Immature natural killer cell (primary cell): ENCODE measurements at regions not wholly inside any gene's neighbourhood (a gene's known extent, or its start where the extent isn't known, plus 50 kb on each side); places are given as distances from the start of the nearest gene placed in this dataset.

Source experiments
- DNase-seq, 3 donors: peaks; one replicate each; pipeline ENCODE4 v3.0.0; 2022; ENCODE audit warnings: mixed read lengths in 1 of 3
- H3K27ac Mint-ChIP-seq, 6 donors: one replicate each; pipeline ENCODE4 v1.8.0; 2020; ENCODE audit warnings: mixed read lengths in 6 of 6, mild to moderate bottlenecking in 5 of 6, inconsistent platforms in 4 of 6, moderate library complexity in 3 of 6
- H3K27me3 Mint-ChIP-seq, 3 donors: one replicate each; pipeline ENCODE4 v1.8.0; 2020 to 2021; ENCODE audit warnings: low read depth in 3 of 3, mild to moderate bottlenecking in 3 of 3, mixed read lengths in 3 of 3, moderate library complexity in 3 of 3, inconsistent platforms in 1 of 3
- H3K36me3 Mint-ChIP-seq, 3 donors: one replicate each; pipeline ENCODE4 v1.8.0; 2020; ENCODE audit warnings: mixed read lengths in 3 of 3, inconsistent platforms in 2 of 3, mild to moderate bottlenecking in 2 of 3
- H3K4me1 Mint-ChIP-seq, 2 donors: one replicate each; pipeline ENCODE4 v1.8.0; 2020; ENCODE audit warnings: inconsistent platforms in 2 of 2, mild to moderate bottlenecking in 2 of 2, mixed read lengths in 2 of 2, moderate library complexity in 1 of 2
- H3K4me3 Mint-ChIP-seq, 5 donors: one replicate each; pipeline ENCODE4 v1.8.0; 2020; ENCODE audit warnings: mild to moderate bottlenecking in 5 of 5, mixed read lengths in 5 of 5, inconsistent platforms in 3 of 5, moderate library complexity in 3 of 5
- H3K9me3 Mint-ChIP-seq, 6 donors: one replicate each; pipeline ENCODE4 v1.8.0; 2020; ENCODE audit warnings: mild to moderate bottlenecking in 6 of 6, mixed read lengths in 6 of 6, inconsistent platforms in 4 of 6, moderate library complexity in 3 of 6

DNA sequence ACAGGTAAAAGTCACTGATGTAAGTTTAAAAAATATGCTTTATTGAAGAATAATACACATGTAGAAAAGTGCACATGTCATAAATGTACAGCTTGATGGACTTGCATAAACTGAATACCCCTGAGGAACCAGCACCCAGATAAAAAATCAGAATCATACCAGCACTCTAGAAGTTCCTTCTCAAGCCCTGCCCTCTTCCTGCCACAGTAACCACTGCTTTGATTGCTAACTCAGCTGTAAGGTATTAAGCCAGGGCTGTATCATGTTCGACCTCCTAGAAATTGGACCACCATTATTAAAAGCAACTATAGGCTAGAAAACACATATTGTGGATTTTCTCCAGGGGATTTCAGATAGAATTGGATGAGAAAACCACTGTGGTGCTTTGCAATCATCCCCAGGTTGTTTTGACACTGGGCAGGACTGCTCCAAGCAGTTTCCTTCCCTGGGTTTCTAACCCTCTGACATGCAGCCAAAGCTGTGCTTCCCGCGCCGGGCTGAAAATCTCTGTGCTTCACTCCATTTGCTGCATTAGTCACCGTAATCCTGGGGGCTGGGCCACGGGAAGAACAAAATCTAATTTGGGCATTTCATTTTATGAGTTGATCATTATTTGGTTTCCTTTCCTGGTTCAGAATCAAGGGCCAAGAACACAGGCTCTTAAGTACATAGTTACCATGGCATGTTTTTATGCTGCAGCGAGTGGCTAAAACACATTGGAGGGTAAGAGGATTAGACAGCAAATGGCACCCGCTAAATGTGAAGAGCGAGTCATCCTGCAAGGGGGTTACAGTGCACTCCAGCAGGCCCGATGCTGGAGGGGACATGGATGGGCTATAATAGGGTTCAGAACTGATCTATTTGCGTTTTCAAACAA, 139.4 kb upstream of the IL12B start:
- DNase-seq = peak; percentile 29 to 47 (median 43)
- Mint-ChIP-seq H3K36me3 (no peaks in the 10 kb centered on the region), H3K27me3 (peaks cover 11 to 13% (median 13%) of the 10 kb centered on the region in 3 donors), H3K27ac (no peak overlapping the region), H3K4me1 (peaks cover 19 to 23% of the 10 kb centered on the region in 2 donors), H3K4me3 (peak overlapping the region; percentile 25 to 51 (median 38)), H3K9me3 (peaks cover 1 to 20% (median 9%) of the 10 kb centered on the region in 6 donors)

DNA sequence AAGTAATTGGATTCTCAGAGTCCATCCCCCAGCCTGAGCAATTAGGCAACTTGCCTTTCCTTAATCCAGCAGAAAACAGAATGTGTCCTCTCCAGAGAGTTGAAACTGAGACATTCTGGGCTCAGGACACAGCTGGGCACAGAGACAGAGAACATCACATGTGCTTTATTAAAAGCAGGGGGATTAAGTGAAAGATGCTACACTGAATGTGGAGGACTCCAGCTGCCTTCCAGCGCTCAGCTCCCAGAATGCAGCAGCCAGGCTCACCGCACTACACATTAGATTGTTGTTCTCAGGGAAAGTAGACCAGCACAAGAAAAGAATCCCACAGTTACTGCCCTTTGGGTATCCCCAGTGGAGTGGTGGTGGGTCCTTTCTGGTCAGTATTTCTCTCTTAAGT, 141.6 kb upstream of the IL12B start:
- peaks cover 19 to 23% of the 10 kb centered on the region in 2 donors for H3K4me1 Mint-ChIP-seq
- no peak overlapping the region for H3K4me3 Mint-ChIP-seq
- H3K27ac Mint-ChIP-seq = no peak overlapping the region
- peaks cover 4 to 11% (median 8%) of the 10 kb centered on the region in 3 donors for H3K36me3 Mint-ChIP-seq
- no peak for DNase-seq
- peaks cover 10 to 34% (median 18%) of the 10 kb centered on the region in 6 donors for H3K9me3 Mint-ChIP-seq
- H3K27me3 Mint-ChIP-seq = peaks cover 11 to 13% (median 13%) of the 10 kb centered on the region in 3 donors

DNA sequence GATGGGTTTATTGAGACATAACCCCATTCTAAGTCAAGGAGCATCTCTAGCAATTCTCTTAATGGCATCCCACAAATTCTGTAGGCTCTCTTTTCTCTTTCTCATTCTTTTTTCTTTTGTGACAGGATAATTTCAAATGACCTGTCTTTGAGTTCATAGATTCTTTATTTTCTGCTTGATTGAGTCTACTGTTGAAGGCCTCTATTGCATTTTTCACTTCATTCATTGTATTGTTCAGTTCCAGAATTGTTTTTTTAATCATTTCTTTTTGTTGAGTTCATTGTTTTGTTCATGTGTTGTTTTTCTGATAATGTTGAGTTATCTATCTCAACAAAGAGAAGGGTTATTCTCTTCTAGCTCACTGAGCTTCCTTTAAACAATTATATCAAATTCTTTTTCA, 144.7 kb upstream of the IL12B start:
- no peak for DNase-seq
- Mint-ChIP-seq H3K27me3 (peaks cover 8 to 12% (median 8%) of the 10 kb centered on the region in 3 donors), H3K9me3 (peaks cover 10 to 34% (median 18%) of the 10 kb centered on the region in 6 donors), H3K4me3 (no peak overlapping the region), H3K4me1 (peaks cover 18 to 20% of the 10 kb centered on the region in 2 donors), H3K36me3 (peaks cover 4 to 11% (median 8%) of the 10 kb centered on the region in 3 donors), H3K27ac (no peak overlapping the region)

DNA sequence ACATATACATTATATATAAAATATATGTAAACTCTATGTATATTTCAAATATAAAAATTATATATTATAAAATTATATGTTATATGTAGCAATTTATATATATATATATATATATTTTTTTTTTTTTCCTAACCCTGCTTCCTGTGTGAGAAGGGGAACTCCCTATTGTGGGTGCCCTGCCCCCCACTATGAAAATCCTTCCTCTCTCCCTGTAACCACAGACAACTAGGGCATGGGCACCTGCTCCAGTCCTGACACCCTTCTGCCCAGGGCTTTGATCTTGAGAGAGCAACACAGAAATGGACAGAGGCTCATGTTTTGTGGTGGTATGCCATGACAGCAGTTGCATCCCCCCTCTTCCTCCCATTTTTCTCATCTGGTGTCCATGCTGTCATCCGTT, 148.7 kb upstream of the IL12B start:
- H3K4me1 Mint-ChIP-seq = peaks cover 15 to 18% of the 10 kb centered on the region in 2 donors
- peaks cover 0 to 8% (median 6%) of the 10 kb centered on the region in 3 donors for H3K27me3 Mint-ChIP-seq
- H3K27ac Mint-ChIP-seq = peak overlapping the region in 1 of 6 donors; percentile 67
- peaks cover 4 to 11% (median 8%) of the 10 kb centered on the region in 3 donors for H3K36me3 Mint-ChIP-seq
- peak overlapping the region; percentile 39 to 64 (median 44) for H3K4me3 Mint-ChIP-seq
- H3K9me3 Mint-ChIP-seq = peaks cover 10 to 23% (median 16%) of the 10 kb centered on the region in 6 donors
- peak; percentile 31 to 35 (median 32) for DNase-seq

DNA sequence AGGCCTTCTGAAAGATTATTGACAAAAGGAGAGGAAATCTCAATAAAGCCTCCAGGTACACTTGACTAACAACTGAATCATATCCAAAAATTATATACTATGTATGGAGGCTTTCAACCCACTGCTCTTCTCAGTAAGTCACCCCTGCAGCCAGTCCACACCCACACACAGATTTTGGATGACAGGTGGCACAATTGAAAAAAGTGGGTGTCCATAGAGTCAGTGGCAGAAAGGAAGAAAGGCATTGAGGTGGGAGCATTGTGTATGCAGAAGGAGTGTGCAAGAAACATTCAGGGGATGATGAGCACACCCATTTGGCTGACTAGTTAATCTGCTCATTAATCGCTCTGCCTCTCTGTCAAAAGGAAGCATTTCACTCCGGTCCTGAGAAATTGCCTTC, 150.6 kb upstream of the IL12B start:
- H3K27me3 Mint-ChIP-seq = peaks cover 5 to 6% (median 6%) of the 10 kb centered on the region in 3 donors
- peaks cover 2 to 6% (median 3%) of the 10 kb centered on the region in 6 donors for H3K9me3 Mint-ChIP-seq
- H3K4me3 Mint-ChIP-seq = no peak overlapping the region
- DNase-seq = no peak
- H3K27ac Mint-ChIP-seq = no peak overlapping the region
- H3K4me1 Mint-ChIP-seq = peaks cover 15 to 18% of the 10 kb centered on the region in 2 donors
- peaks cover 0 to 4% (median 3%) of the 10 kb centered on the region in 3 donors for H3K36me3 Mint-ChIP-seq

DNA sequence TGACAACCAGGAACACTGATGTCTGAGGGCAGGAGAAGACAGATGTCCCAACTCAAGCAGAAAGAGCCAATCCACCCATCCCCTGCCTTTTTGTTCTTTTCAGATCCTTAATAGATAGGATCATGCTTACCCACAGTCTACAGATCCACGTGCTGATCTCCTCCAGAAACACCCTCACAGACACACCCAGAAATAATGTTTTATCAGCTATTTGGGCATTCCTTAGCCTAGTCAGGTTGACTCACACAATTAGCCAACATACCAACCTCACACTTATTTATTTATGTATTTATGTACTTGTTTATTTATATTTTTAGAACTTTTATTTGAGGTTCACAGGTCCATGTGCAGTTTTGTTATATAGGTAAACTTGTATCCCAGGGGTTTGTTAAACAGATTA, 151.5 kb upstream of the IL12B start:
- Mint-ChIP-seq H3K36me3 (no peaks in the 10 kb centered on the region), H3K9me3 (no peaks in the 10 kb centered on the region), H3K4me3 (no peak overlapping the region), H3K27ac (no peak overlapping the region), H3K27me3 (peaks cover 5 to 6% (median 6%) of the 10 kb centered on the region in 3 donors), H3K4me1 (peaks cover 15 to 18% of the 10 kb centered on the region in 2 donors)
- no peak for DNase-seq

DNA sequence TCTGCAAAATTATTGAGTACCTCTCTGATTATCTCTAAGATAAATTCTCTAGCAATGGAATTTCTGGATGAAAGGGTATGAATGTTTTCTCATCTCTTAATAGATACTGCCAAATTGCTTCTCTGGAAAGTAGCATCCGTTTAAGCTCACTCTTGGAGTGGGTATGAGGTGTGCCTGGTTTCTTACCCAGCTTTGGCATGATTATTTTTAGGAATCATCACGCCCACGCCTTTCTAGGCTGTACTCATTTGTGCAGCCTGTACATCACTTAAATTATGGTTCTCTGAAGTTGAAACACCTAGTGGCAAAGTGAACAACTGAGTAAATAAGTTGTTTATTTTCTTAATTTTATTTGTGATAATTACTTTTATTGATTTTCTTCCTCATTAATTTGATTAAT, 156.5 kb upstream of the IL12B start:
- Mint-ChIP-seq H3K27me3 (peaks cover 4 to 8% (median 7%) of the 10 kb centered on the region in 3 donors), H3K4me3 (no peak overlapping the region), H3K27ac (no peak overlapping the region), H3K9me3 (no peaks in the 10 kb centered on the region), H3K4me1 (no peaks in the 10 kb centered on the region), H3K36me3 (no peaks in the 10 kb centered on the region)
- no peak for DNase-seq

DNA sequence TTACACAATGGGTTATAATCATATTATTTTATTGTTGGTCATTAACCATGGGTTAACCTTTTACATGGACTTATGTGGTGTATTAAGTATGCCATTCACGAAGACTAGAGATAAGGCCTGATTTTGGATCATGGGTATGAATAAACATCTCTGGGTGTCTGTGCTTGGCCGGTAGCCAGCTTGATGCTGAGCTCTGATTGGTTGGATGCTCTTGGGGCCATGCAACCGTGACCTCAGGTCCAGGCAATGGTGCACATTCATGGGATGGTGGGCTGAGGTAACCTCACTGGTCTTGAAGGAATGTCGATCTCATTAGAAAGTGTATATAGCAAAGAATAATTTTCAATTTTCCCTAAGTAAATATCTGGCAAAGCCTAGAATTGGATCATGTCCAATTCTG, 158.2 kb upstream of the IL12B start:
- H3K27ac Mint-ChIP-seq = no peak overlapping the region
- peaks cover 3 to 7% (median 4%) of the 10 kb centered on the region in 3 donors for H3K27me3 Mint-ChIP-seq
- no peaks in the 10 kb centered on the region for H3K9me3 Mint-ChIP-seq
- H3K4me3 Mint-ChIP-seq = no peak overlapping the region
- no peak for DNase-seq
- no peaks in the 10 kb centered on the region for H3K36me3 Mint-ChIP-seq
- H3K4me1 Mint-ChIP-seq = no peaks in the 10 kb centered on the region

DNA sequence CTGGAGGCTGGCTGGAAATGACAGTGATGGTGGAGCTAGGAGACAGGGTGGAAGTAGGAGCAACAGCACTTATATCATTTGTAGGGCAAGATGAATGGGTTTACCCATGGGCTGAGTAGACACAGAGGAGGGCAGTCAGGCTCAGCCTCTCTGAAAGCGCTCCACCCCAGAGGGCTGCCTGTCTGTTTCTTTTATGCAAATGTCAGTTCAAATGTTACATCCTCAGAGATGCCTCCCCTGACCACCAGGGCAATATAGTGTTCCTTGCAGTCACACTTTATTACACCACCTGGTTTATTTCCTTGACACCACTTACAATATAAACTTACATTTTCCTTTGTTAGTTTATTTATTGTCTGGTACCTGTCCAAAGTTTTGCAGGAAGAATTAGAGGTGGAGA, 159.5 kb upstream of the IL12B start:
- no peaks in the 10 kb centered on the region for H3K4me1 Mint-ChIP-seq
- peaks cover 4 to 7% (median 5%) of the 10 kb centered on the region in 3 donors for H3K27me3 Mint-ChIP-seq
- no peak overlapping the region for H3K4me3 Mint-ChIP-seq
- peak overlapping the region in 1 of 6 donors; percentile 1 for H3K27ac Mint-ChIP-seq
- no peaks in the 10 kb centered on the region for H3K9me3 Mint-ChIP-seq
- no peak for DNase-seq
- no peaks in the 10 kb centered on the region for H3K36me3 Mint-ChIP-seq

DNA sequence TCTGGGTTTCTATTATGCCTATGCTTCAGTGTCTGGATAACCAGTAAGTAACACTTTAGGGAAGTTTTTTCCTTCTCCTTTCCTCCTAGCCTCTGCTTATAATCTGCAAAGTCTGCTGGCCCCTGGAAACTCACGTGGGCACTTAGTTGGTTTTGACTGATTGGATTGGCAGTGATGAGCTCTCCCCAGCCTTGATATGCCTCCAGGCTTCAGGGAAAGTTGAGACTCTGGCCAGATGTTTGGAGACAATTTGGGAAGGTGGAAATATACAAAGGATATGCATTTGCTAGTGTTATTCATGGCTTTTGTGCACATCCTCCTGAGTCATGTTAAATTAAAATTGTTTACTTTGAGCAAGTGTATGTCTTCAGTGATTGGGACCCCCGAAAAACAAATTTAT, 160.2 kb upstream of the IL12B start:
- Mint-ChIP-seq H3K4me3 (no peak overlapping the region), H3K9me3 (no peaks in the 10 kb centered on the region), H3K4me1 (no peaks in the 10 kb centered on the region), H3K27ac (no peak overlapping the region), H3K36me3 (no peaks in the 10 kb centered on the region), H3K27me3 (peaks cover 2 to 5% (median 4%) of the 10 kb centered on the region in 3 donors)
- DNase-seq = no peak

DNA sequence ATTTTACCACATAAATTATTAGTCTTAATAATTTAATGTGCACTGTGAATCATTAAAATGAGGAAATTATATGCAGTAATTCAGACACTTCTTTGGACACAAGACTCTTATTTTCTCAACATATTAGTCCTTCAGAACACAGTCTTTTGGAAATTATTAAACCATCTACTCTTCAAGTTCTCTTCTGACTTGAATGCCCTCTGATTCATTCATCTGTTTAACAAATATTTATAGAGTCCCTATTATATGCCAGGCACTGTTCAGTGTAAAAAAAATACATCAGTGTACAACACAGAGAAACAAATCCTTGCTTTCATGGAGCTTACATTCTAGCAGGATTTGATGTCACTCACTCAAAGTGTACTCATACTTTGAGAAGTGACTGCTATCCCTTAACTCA, 163.4 kb upstream of the IL12B start:
- peaks cover 0 to 5% (median 2%) of the 10 kb centered on the region in 3 donors for H3K27me3 Mint-ChIP-seq
- H3K36me3 Mint-ChIP-seq = peaks cover 0 to 3% (median 0%) of the 10 kb centered on the region in 3 donors
- H3K27ac Mint-ChIP-seq = no peak overlapping the region
- no peak for DNase-seq
- no peaks in the 10 kb centered on the region for H3K9me3 Mint-ChIP-seq
- H3K4me3 Mint-ChIP-seq = no peak overlapping the region
- H3K4me1 Mint-ChIP-seq = no peaks in the 10 kb centered on the region

DNA sequence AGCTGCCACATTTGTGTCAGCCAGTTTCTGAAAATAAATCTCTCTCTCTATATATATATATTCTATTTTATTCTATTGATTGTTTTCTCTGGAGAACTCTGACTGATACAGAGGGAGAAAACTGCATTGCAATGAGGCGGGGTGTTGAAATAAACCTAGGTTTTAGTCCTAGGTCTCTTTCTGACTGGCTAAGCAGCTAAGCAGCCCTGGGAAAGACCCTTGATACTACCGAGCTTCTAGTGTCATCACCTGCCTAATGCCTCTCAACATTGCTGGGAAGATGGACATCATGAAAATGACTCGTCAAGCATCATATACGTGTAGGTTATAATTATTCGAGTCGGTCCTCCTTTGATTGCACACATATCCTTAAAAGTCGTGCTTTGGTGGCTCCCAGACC, 166.5 kb upstream of the IL12B start:
- H3K27me3 Mint-ChIP-seq = peaks cover 2 to 5% (median 3%) of the 10 kb centered on the region in 3 donors
- peaks cover 0 to 4% (median 0%) of the 10 kb centered on the region in 3 donors for H3K36me3 Mint-ChIP-seq
- no peak for DNase-seq
- H3K27ac Mint-ChIP-seq = no peak overlapping the region
- no peak overlapping the region for H3K4me3 Mint-ChIP-seq
- H3K9me3 Mint-ChIP-seq = peaks cover 0 to 3% (median 0%) of the 10 kb centered on the region in 6 donors
- no peaks in the 10 kb centered on the region for H3K4me1 Mint-ChIP-seq

DNA sequence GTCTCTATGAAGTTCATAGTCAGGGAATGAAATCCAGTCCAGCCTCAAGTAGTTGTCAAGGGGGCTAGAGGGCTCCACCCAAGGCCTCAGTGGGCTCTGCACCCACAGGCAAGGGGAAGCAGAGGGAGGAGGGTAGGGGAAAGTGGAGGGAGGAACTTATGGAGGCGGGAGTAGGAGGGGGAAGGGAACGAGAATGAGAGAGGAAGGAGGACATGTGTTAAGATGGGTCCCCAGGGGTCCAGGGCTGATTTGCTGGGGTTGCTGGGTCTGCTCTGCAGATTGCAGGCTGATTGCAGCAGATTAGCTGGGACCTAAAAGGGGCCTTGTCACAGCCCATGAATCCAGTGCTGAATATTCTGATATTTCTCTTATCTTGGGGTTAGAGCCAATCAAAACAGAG, 166.9 kb upstream of the IL12B start:
- H3K27me3 Mint-ChIP-seq = peaks cover 2 to 5% (median 3%) of the 10 kb centered on the region in 3 donors
- peaks cover 0 to 3% (median 0%) of the 10 kb centered on the region in 6 donors for H3K9me3 Mint-ChIP-seq
- no peak for DNase-seq
- no peak overlapping the region for H3K4me3 Mint-ChIP-seq
- H3K4me1 Mint-ChIP-seq = no peaks in the 10 kb centered on the region
- H3K27ac Mint-ChIP-seq = no peak overlapping the region
- peaks cover 0 to 4% (median 0%) of the 10 kb centered on the region in 3 donors for H3K36me3 Mint-ChIP-seq

DNA sequence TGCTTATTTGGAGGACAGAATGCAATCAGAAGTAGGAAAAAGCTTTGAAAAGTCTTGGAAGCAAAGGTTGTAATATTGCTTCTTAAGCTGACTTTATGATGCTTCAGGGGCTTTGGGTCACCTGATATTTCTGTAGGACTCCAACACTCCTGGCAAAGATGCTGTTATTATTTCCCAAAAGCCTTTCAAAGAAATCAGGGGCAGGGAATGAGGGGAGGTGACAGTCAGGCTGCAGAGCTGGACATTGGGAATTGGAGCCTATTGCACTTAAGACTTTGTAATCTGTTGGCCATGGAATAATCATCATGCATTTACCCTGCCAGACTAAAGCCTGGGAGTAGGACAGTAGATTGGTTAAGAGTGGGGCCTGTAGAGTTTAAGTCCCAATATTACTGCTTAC, 168.3 kb upstream of the IL12B start:
- Mint-ChIP-seq H3K4me1 (no peaks in the 10 kb centered on the region), H3K27ac (no peak overlapping the region), H3K36me3 (peaks cover 0 to 4% (median 0%) of the 10 kb centered on the region in 3 donors), H3K9me3 (peaks cover 0 to 3% (median 0%) of the 10 kb centered on the region in 6 donors), H3K27me3 (peaks cover 2 to 3% (median 2%) of the 10 kb centered on the region in 3 donors), H3K4me3 (no peak overlapping the region)
- no peak for DNase-seq
